Trophoblast cell (in vitro differentiated cells and primary cell): ENCODE measurements at regions not wholly inside any gene's neighbourhood (a gene's known extent, or its start where the extent isn't known, plus 50 kb on each side); places are given as distances from the start of the nearest gene placed in this dataset.

Experiments
- DNase-seq, 2 donors: peaks; one replicate each; pipeline ENCODE4 v3.0.0-alpha.2; 2016
- H2AFZ ChIP-seq: 2 replicates; pipeline ENCODE4 v1.6.1; 2013; ENCODE audit warnings: low read length, moderate library complexity, mild to moderate bottlenecking; ENCODE audit not compliant: insufficient read depth, poor library complexity
- H2AK5ac ChIP-seq: 2 replicates; pipeline ENCODE4 v1.6.1; 2013; ENCODE audit warnings: mild to moderate bottlenecking, low read length
- H2BK120ac ChIP-seq: 2 replicates; pipeline ENCODE4 v1.6.1; 2013; ENCODE audit warnings: low read length, mild to moderate bottlenecking, moderate library complexity; ENCODE audit not compliant: insufficient read depth, poor library complexity
- H2BK12ac ChIP-seq: 2 replicates; pipeline ENCODE4 v1.6.1; 2013; ENCODE audit warnings: mild to moderate bottlenecking, low read length, moderate library complexity
- H2BK5ac ChIP-seq: 2 replicates; pipeline ENCODE4 v1.6.1; 2013; ENCODE audit warnings: low read length, low read depth, moderate library complexity, mild to moderate bottlenecking; ENCODE audit not compliant: poor library complexity
- H3K14ac ChIP-seq: 2 replicates; pipeline ENCODE4 v1.6.1; 2013; ENCODE audit warnings: mild to moderate bottlenecking, low read length
- H3K18ac ChIP-seq: 2 replicates; pipeline ENCODE4 v1.6.1; 2013; ENCODE audit warnings: mild to moderate bottlenecking, low read length
- H3K23ac ChIP-seq: 2 replicates; pipeline ENCODE4 v1.6.1; 2013; ENCODE audit warnings: low read length
- H3K27ac ChIP-seq: 2 replicates; pipeline ENCODE4 v1.5.1; 2013; ENCODE audit warnings: low read depth, mild to moderate bottlenecking, inconsistent platforms, low read length, moderate library complexity
- H3K27me3 ChIP-seq: 2 replicates; pipeline ENCODE4 v1.6.1; 2013; ENCODE audit warnings: inconsistent platforms, mild to moderate bottlenecking, low read length, moderate library complexity; ENCODE audit not compliant: insufficient read depth
- H3K36me3 ChIP-seq, 2 experiments: 1 replicate in 1 of 2; 2 replicates in 1 of 2; pipeline ENCODE4 v1.6.1; 2013; ENCODE audit warnings: low read length in 2 of 2, mild to moderate bottlenecking in 2 of 2, moderate library complexity in 1 of 2; ENCODE audit not compliant: insufficient read depth in 2 of 2, control insufficient read depth in 1 of 2
- H3K4ac ChIP-seq: 2 replicates; pipeline ENCODE4 v1.6.1; 2013; ENCODE audit warnings: low read depth, mild to moderate bottlenecking, low read length, moderate library complexity
- H3K4me1 ChIP-seq, 2 experiments: 1 replicate in 1 of 2; 2 replicates in 1 of 2; pipeline ENCODE4 v1.6.1; 2013; ENCODE audit warnings: low read length in 2 of 2, mild to moderate bottlenecking in 2 of 2, moderate library complexity in 1 of 2; ENCODE audit not compliant: insufficient read depth in 2 of 2, control insufficient read depth in 1 of 2
- H3K4me2 ChIP-seq: 2 replicates; pipeline ENCODE4 v1.6.1; 2013; ENCODE audit warnings: inconsistent platforms, mild to moderate bottlenecking, low read length, moderate library complexity
- H3K4me3 ChIP-seq: 2 replicates; pipeline ENCODE4 v1.5.1; 2013; ENCODE audit warnings: mild to moderate bottlenecking, low read depth, low read length, inconsistent platforms
- H3K79me1 ChIP-seq: one replicate; pipeline ENCODE4 v1.6.1; 2013; ENCODE audit warnings: low read length
- H3K79me2 ChIP-seq: 2 replicates; pipeline ENCODE4 v1.6.1; 2013; ENCODE audit warnings: low read length, mild to moderate bottlenecking; ENCODE audit not compliant: control insufficient read depth, insufficient read depth, poor library complexity
- H3K9ac ChIP-seq: 2 replicates; pipeline ENCODE4 v1.6.1; 2013; ENCODE audit warnings: mild to moderate bottlenecking, low read length
- H3K9me3 ChIP-seq: 2 replicates; pipeline ENCODE4 v1.6.1; 2013; ENCODE audit warnings: low read depth, mild to moderate bottlenecking, control low read depth, inconsistent platforms, low read length; ENCODE audit not compliant: insufficient read depth
- H4K12ac ChIP-seq: 2 replicates; pipeline ENCODE4 v1.6.1; 2013; ENCODE audit warnings: low read depth, mild to moderate bottlenecking, low read length, moderate library complexity
- H4K8ac ChIP-seq: 2 replicates; pipeline ENCODE4 v1.6.1; 2013; ENCODE audit warnings: low read depth, mild to moderate bottlenecking, low read length, moderate library complexity
- H4K91ac ChIP-seq: one replicate; pipeline ENCODE4 v1.6.1; 2013; ENCODE audit warnings: low read depth, mild to moderate bottlenecking, low read length, moderate library complexity
- WGBS: extraction: QIAGEN DNeasy Blood & Tissue Kit; methylation state at CpG from one replicate; pipeline ENCODE4 v1.1.7; 2013; ENCODE audit warnings: missing lambda C conversion rate; ENCODE audit not compliant: insufficient read length, insufficient coverage; ENCODE audit errors: extremely low coverage; 5-methylcytosine and 5-hydroxymethylcytosine counted together

GRCh38 chr10:123475466-123475865 lies 190.7 kb upstream of the GPR26 start:
- peaks cover 7 to 20% of the 10 kb centered on the region in 2 experiments for H3K4me1 ChIP-seq
- no peak overlapping the region for H3K4ac ChIP-seq
- H3K27me3 ChIP-seq = no peaks in the 10 kb centered on the region
- H4K12ac ChIP-seq = no peak overlapping the region
- peaks cover 2% of the 10 kb centered on the region for H3K9me3 ChIP-seq
- H2BK12ac ChIP-seq = no peak overlapping the region
- H2BK120ac ChIP-seq = no peak overlapping the region
- no peaks in the 10 kb centered on the region for H3K36me3 ChIP-seq
- DNase-seq = peak in 1 of 2 donors; percentile 26
- H3K18ac ChIP-seq = no peak overlapping the region
- no peak overlapping the region for H4K8ac ChIP-seq
- no peak overlapping the region for H3K14ac ChIP-seq
- H3K27ac ChIP-seq = no peak overlapping the region
- no peak overlapping the region for H3K23ac ChIP-seq
- H3K79me2 ChIP-seq = no peaks in the 10 kb centered on the region
- no peak overlapping the region for H4K91ac ChIP-seq
- no peak overlapping the region for H2BK5ac ChIP-seq
- peaks cover 10% of the 10 kb centered on the region for H3K79me1 ChIP-seq
- no peak overlapping the region for H3K9ac ChIP-seq
- no peak overlapping the region for H2AFZ ChIP-seq
- no peak overlapping the region for H3K4me3 ChIP-seq
- WGBS = no CpG with 5 or more reads among the region's 2 CpGs
- H2AK5ac ChIP-seq = no peak overlapping the region
- no peak overlapping the region for H3K4me2 ChIP-seq

GRCh38 chr10:123478116-123478515 lies 188.0 kb upstream of the GPR26 start:
- H3K4me3 ChIP-seq = no peak overlapping the region

GRCh38 chr10:123479640-123480039 lies 186.5 kb upstream of the GPR26 start:
- Histone ChIP-seq H3K23ac (no peak overlapping the region), H3K9ac (no peak overlapping the region), H3K4me2 (no peak overlapping the region), H2AFZ (no peak overlapping the region), H3K27me3 (no peaks in the 10 kb centered on the region), H2AK5ac (no peak overlapping the region), H3K36me3 (no peaks in the 10 kb centered on the region), H3K18ac (no peak overlapping the region), H4K8ac (no peak overlapping the region), H3K4me1 (peaks cover 0 to 2% of the 10 kb centered on the region in 2 experiments), H3K79me2 (no peaks in the 10 kb centered on the region), H3K14ac (no peak overlapping the region), H4K91ac (no peak overlapping the region), H3K27ac (no peak overlapping the region), H3K4me3 (no peak overlapping the region), H3K79me1 (no peaks in the 10 kb centered on the region), H3K9me3 (peaks cover 4% of the 10 kb centered on the region), H2BK5ac (no peak overlapping the region), H4K12ac (no peak overlapping the region), H3K4ac (no peak overlapping the region), H2BK12ac (no peak overlapping the region), H2BK120ac (no peak overlapping the region)
- DNase-seq = no peak
- WGBS = no CpG with 5 or more reads among the region's 4 CpGs

More at GRCh38 chr10:123478116-123478515, 188.0 kb upstream of the GPR26 start:
- Histone ChIP-seq H2BK5ac (no peak overlapping the region), H2BK12ac (no peak overlapping the region), H4K12ac (no peak overlapping the region), H4K91ac (no peak overlapping the region), H3K27ac (no peak overlapping the region), H3K27me3 (no peaks in the 10 kb centered on the region), H2BK120ac (no peak overlapping the region), H3K79me2 (no peaks in the 10 kb centered on the region), H4K8ac (no peak overlapping the region), H3K36me3 (no peaks in the 10 kb centered on the region), H3K79me1 (peaks cover 9% of the 10 kb centered on the region), H3K4me2 (no peak overlapping the region), H3K14ac (no peak overlapping the region), H3K4ac (no peak overlapping the region), H3K23ac (no peak overlapping the region), H3K18ac (no peak overlapping the region), H3K4me1 (peaks cover 6 to 9% of the 10 kb centered on the region in 2 experiments), H3K9ac (no peak overlapping the region), H3K9me3 (peaks cover 4% of the 10 kb centered on the region), H2AK5ac (no peak overlapping the region), H2AFZ (no peak overlapping the region)
- DNase-seq = no peak
- no CpG with 5 or more reads among the region's 2 CpGs for WGBS

GRCh38 chr10:123480344-123480743 lies 185.8 kb upstream of the GPR26 start:
- WGBS = no CpG with 5 or more reads among the region's 4 CpGs
- Histone ChIP-seq H3K79me2 (no peaks in the 10 kb centered on the region), H2AFZ (no peak overlapping the region), H3K23ac (no peak overlapping the region), H3K79me1 (no peaks in the 10 kb centered on the region), H3K4me2 (no peak overlapping the region), H3K9me3 (peaks cover 4% of the 10 kb centered on the region), H4K12ac (no peak overlapping the region), H3K18ac (no peak overlapping the region), H3K36me3 (no peaks in the 10 kb centered on the region), H3K27ac (no peak overlapping the region), H3K4me3 (no peak overlapping the region), H3K14ac (no peak overlapping the region), H3K27me3 (no peaks in the 10 kb centered on the region), H4K8ac (no peak overlapping the region), H2AK5ac (no peak overlapping the region), H3K9ac (peak overlapping the region; percentile 29), H3K4ac (no peak overlapping the region), H2BK12ac (no peak overlapping the region), H2BK5ac (no peak overlapping the region), H2BK120ac (no peak overlapping the region), H3K4me1 (no peaks in the 10 kb centered on the region), H4K91ac (no peak overlapping the region)
- DNase-seq = no peak
